DLD1 (cell line): ENCODE measurements at regions not wholly inside any gene's neighbourhood (a gene's known extent, or its start where the extent isn't known, plus 50 kb on each side); places are given as distances from the start of the nearest gene placed in this dataset.

Source experiments
- in situ Hi-C: cut with HindIII; loops from 2 replicates; pipeline ENCODE4 v1.10.0; 2017; ENCODE audit warnings: low sequenced_read_pairs

DNA sequence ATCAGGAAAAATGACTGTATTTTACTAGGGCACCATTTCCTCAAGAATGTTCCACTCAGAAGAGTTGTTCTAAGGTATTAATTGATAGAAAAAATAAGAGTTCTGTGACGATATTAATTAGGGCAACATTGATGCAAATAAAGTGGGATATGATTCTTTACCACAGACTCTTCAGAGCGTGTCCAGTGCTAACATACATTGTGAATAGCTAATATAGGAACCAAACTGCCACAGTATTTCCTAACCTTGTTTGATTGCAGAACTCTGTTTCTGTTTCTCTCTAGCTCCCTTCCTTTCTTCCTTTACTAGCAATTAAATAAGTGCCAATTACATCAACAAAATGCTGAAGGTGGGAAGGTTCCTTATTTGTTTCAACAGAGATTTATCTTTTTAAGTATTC, 154.1 kb upstream of the CPEB2 start:
- in situ Hi-C loops: no loop called here

DNA sequence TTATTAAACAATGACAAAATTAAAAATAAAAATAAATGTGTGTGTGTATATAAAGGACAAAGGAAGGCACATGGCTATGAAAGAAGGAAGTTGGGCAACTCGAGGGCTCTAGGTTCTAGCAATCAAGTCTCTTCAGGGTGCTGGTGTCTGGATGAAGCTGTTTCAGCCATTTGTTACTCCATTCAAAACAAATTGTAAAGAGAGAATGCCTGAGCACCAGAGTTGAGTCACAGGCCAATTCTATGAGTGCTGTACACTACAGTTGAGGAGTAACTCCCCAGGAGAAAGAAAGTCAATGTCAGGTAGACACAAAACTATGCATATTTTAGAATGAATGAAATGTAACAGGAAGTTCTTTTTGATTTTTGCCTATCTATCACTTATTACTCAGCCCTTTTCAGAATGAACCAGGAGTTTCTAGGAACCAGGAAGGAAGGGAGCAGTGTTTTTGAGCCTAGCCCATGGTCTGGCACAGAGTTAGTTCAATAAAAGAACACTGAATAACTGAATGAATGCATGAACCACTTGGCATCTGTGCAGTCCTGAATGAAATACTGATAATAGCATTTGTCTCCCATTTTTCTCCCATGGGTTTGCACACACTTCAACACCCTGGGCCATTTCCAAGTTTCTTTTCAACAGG, 151.7 kb upstream of the CPEB2 start:
- in situ Hi-C loops: no loop called here

DNA sequence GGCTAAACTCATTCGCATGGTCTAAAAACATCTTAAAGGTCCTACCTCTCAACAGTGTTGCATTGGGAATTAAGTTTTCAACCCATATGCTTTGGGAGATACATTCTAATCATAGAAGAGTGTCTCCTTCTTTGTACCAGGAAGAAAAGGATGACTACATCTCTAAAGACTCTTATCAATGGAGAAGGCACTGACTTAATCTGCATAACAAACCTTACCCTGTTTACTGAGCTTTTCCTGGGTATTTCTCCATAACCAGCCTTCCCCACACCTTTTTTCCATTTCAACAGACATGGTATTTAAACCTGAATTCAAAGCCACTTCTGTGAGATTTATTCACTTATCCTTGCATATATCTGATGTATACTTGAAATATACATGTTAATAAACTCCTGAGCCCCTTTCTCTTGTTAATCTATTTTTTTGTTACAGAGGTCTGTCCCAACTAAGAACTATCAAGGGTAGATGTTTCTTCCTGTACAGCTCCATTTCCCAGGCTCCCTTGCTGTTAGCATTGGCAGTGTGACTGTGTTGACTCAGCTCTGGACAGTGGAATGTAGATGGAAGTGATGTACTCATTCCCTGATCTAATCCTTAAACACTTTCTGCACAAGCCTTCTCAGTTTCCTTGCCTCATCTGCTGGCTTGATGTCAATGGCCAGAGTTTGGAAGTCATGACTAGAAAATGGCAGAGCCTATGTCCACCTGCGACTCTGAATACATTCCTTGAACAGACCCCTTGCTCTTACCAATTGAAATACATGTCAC, 148.9 kb upstream of the CPEB2 start:
- in situ Hi-C loops: no loop called here

DNA sequence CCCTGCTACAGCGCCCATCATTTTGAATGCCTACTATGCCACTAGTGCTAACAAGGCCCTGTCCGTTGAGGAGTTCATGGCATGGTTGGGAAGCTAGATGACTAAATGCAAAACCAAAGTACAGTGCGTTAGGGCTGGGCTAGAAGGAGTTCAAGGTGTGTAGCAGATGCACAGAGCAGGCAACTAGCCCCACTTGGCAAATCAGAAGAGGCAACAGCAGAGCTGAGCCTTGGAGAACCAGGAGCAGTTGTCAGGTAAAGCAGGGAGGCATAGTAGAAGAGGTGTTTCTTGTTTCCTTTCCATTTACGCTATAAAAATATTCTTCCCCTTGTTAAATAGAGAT, 146.6 kb upstream of the CPEB2 start:
- in situ Hi-C loops: no loop called here

DNA sequence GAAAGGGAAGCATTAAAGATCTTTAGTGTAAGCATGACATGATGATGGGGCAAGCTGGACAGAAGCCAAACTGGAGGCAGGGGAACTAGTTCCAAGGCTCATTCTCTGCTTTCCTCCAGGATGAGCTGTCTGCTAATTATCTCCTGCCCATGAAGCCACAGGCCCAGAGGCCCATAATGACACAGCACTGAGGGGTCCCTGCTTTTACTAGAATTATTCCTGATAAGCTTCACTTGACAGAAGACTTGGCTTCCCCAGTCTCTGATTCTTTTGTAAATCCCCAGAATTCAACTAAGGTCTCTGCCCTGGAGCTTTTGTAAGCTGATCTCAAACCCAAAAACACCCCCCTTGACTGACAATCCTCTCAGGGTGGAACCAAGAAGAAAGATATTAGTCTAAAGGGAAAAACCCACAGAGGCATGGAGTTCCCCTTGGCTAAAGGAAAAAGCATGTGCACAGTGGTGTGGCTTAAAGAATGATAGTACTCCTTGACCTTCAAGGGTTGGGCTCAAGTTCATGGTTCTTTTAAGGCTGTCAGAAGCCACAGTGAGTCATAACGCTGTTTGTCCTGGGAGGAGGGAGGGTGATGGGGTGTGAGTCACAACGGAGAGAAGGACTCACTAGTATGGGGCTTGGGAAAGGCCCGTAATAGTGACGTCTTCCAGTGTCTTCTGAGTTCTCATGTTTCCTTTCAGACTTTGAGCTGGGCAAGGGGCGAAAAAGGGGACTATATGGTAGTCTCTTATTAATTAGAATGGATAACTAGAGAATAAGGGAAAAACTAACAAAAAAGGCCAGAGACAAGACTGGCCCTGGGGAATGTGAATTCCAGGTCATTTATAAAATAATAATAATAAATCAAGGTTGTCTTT, 146.0 kb upstream of the CPEB2 start:
- in situ Hi-C loops: no loop called here

DNA sequence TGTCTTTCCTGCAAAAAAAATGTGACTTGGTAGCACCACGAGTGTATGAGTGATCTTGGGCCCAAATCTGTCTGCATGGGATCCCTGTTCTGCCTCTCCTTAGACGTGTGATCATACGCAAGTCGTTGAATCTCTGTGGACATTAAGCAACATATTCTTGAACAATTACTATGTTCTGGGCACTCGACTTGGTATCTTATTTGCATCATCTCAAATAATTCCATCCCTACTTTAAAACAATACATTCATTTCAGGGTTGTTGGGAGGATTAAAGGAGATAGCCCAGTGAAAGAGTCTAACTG, 145.4 kb upstream of the CPEB2 start:
- in situ Hi-C loops: no loop called here

DNA sequence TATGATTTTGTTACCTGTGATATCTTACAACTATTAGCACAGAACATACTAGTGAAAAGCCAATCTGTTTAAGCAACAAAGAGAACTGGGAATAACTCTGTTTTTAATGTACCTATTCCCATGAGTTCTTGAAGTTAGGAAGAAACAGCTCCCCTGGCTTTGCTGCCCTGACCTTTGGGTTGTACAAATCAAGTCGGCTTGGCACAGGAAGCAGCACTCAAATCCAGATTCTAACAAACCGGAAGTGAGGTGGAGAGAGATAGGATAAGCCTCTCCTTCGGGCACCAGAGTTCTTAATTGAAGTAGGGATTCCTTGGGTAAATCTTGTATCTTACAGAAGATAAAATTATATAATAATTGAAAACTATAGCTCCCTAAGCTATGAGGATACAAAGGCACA, 144.8 kb upstream of the CPEB2 start:
- in situ Hi-C loops: no loop called here

DNA sequence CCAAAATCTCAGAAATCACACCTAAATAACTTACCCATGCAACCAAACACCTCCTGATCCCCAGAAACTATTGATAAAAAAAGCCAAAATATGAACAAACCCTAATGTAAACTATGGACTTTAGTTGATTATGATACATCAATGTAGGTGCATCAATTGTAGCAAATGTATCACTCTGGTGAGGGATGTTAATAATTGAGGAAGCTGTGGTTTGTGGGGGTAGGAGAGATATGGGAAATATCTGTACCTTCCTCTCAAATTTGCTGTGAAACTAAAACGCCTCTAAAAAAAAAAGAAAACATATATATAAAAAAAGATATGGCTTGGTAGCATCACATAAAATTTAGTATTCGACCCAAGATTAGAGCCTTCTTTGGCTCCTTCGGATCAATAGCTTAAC, 144.3 kb upstream of the CPEB2 start:
- in situ Hi-C loops: no loop called here

DNA sequence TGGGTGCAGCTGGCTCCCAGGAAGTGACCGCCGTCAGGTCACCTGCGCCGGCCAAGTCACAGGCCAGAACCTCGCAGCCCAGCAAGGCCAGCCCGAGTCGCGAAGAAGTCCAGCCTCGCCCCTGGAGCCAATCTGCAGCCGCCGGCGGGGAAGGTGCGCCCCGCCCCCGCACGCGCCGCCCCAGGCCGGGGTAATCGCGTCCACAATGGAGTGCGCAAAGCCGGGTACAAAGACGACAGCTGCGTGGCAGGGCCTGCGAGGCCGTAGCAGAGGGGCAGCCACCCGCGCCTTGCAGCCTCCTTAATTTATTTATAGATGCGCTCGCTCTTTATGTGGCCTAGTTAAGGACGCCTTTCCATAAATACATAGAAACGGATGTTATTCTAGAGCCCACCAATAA, 139.4 kb upstream of the CPEB2 start:
- in situ Hi-C loops: no loop called here

DNA sequence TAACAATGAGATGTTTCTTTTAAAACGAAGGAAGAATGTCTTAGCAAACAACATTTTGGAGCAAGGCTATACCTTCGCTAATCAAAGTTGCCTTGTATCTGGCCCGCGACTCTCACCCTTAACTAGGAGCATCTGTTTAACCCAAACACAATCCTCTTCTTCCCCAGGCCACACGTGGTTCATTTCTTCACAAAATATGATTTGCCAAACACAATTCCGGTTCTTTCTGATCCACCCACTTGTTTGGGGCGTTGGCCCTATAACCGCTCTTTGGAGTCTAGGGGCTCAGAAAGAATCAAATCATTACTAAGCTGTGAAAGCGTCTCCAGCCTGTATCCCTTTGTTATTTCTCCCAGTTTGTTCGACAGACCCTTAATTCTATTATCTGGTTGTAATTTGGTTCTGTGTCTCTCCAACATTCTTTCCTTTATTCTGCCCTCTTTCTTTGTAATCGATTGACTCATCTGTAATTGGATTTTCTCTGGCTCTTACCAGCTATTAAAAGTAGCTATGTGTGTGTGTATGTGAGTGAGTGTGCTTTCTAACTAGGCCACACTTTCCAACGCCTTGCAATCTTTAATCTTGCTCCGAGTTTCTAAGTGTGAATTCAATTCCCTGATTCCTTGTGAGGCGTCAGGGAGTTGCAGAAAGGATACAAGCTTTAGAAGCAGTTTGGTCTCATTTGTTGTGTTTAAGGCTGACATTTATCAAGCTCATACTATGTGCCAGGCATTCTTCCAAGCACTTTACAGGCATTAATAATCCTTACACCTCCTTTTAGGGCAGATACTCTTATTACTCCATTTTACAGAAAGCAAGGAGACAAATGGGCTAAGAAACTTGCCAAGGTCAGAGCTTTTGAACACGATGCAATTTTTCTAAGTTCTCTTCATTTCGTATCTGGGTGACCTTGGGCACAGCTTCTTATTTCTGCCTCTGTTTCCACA, 138.6 kb upstream of the CPEB2 start:
- in situ Hi-C loops: no loop called here

DNA sequence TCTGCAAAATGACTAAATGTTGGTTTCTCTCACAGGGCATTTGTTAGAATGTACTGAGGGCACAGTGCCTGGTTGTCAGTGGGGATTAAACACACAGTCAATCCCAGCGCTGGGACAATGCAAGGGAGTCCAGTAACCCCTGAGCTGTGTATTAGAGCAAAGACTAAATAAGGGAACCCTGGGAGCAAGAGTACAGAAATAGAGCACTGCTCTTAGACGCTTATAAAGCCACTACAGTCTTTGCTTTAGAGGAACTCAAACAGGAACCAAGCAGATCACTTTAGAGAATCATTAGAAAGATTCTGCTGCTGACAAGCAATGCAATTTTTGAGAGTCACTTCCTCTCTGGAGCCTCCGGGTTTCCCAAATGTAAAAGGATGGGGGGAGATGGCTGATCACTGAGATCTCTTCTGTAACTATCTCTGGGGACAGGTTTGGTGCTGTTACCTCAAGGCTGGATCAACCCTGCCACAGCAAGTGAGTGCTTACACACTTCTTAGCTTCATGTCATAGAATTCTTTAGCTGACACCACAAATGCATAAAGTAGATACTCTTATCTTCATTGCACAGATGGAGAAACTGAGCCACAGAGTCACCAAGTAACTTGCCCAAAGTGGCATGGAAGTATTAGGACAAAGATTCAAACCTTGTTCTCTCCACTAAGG, 137.8 kb upstream of the CPEB2 start:
- in situ Hi-C loops: no loop called here

DNA sequence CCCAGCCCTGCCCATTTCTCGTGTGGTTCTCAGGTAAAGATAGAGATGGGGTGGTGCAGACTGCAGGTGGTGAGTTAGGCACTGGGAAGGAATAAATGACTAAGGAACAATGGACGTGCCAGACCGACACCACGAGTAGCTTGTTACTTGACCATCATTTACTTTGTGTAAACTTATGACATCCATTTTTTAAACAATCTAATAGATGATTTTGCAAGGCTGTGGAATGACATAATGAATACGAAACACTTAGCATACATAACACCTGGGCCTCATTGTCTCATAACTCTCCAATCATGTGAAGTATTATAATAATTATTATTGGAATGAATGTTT, 137.3 kb upstream of the CPEB2 start:
- in situ Hi-C loops: no loop called here

DNA sequence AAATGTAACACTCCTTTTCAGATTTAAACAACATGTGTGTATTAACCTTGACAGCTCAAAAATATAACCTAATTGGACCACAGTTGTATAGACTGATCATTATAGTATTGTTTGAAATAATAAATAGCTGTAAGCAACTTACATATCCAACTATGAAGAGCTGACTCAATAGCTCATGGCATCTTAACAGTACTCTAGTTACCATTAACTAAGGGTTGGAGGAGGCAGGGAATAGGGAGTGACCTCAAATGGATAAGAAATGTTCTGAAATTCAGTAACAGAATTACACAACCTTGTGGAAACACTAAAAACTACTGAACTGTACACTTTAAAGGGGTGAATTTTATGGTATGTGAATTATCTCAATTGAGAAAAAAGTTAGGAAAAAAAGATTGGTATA, 136.5 kb upstream of the CPEB2 start:
- in situ Hi-C loops: no loop called here

DNA sequence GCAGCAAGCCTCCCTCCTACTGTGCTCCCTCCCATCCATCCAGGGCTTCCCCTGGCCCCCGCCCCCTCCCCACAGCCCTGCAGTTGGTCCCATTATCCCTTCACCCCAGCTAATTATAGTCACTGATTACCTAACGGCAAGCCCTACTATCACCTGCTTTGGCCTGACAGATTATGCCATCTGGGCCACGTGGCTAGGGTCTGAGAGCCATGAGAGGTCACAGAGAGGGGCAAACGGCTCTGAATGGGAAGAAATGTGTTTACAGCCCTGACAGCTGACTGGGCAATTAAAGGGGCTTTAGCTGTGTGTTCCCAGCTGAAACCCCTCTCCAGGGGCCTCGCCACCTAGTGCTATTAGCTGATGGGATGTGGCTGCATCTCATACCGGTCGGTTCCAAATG, 134.4 kb upstream of the CPEB2 start:
- in situ Hi-C loops: no loop called here

DNA sequence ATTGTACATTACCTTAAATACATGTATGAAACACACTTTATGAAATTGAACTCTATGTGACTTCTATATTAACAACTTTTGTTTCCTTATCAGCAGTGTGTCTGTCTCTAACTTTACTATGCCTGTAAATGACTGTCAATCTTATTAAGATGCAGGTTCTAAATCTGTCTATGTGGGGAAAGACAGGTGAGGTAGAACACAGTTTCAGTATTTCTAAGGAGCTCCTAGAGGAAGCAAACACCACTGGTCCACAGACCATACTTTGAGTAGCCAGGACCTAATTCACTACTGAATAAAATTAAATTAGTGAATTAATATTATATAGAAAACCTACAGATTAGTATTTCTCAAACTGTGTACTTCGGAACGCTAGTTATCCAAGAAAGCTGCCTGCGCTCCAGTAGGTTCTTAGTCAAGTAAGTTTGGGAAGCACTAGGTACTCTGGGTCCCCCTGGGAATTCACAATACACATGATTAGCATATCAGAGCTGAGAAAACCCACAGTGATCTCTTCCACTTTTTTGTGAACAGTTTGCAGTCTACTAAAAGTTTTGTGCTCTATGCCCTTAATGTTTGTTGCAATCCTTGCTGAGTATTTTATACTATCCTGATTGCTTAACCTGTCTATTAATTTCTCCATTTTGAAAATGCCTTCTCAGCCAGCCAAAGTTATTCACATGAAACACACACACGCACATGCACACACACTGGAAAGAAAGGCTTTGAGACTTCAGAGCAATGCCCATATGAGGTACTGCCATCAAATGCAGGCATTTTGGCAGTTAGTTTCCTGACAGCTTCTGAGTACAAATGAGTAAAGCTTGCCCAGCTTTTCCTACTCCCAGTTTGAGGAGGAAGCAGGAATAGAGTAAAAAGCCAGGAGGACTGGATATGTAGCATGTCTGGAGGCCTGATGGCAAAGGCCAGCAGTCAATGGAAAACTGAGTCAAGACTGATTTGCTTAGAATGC, 133.6 kb upstream of the CPEB2 start:
- in situ Hi-C loops: no loop called here

DNA sequence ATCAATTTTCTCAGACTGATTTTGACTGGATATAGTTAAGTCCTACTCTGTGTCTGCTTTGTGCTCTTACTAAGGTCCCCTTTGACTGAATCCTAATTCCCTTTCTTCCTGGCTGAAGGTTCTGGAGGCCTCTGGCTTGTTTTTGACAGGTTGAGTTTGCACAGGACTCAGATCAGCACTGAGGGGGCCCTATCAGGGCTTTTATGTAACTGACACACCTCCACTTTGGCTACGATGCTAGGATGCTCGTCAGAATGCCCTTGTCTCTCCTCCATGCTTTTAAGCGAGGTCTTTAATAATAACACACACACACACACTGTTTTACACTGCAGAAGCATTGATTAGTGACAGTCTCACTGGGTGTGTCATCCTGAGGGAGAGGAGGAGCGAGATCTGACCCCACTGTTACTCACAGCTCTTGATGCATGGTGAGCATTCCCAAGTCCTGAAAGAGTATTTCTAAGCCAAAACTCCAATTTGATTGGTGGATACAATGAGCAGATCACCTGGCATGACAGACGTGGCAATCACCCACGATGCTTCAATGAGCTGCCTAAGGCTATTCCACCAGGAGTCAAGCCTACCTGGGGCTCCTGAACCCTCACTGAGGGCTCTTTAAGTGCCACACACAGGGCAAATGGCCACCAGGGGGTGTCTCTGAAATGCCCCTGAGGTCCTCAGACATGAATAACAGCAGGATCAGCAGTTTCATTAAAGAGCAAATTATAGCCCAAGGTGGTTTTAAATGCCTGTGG, 130.4 kb upstream of the CPEB2 start:
- in situ Hi-C loops: no loop called here

DNA sequence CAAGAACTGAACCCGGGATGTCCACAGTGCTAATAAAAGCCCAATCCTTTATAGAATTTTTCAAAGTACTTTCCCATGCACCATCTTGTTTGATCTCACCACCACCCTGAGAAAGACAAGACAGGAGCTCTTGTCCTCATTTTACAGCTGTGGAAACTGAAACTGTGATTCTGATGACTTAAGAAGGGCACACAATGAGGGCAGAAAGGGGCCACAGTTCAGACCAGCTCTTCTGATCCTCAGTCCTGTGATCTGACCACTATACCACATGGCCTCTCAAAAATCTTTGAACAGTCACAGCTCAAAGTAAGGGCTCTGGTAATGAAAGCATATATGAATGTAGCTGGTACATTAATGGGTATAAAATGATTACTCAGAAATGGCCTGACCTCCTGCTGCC, 127.3 kb upstream of the CPEB2 start:
- in situ Hi-C loops: no loop called here

DNA sequence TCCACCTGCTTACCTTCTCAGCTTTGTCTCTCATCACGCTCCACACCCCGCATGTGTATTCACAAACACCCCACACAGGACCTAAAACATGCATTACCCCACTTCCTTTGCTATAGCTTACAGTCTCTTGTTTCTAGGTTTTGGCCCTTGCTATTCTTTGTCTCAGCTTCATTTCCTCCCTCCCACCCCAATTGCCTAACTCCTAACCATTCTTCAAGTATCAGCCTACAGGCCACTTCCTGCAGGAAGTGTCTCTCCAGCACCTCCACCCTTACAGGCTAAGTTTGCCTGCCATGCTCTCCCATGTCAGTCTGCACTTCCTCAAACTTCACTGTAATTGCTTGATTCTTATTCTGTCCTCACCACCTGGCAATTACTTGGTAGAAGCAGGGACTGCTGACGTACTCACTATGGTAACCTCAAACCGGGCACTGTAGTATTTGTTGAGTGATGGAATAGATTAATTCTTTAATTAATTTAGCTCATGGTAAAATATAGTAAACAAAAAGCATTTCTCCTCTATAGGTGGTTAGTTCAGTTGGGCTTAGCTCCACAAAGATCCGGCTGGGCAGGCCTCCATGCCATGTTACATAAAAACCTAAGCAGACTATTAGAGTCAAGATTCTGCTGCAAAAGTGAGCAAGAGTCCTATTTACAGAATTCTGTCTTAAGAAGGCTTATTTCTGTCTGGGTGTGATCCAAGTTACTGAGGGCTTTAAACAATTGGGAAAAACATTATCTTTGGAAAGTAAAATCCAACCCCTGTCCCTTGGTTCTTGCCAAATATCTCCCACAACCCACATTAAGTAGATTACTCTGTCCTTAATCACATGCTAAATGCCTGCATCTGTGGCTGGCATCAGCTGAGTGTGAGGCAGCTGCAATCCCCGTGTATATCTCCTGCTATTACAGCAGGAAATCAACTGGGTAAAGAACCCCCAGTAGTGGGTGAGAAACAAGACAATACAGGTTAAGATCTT, 124.7 kb upstream of the CPEB2 start:
- in situ Hi-C loops: no loop called here
